ENCODE measurements at regions not wholly inside any gene's neighbourhood (a gene's known extent, or its start where the extent isn't known, plus 50 kb on each side); places are given as distances from the start of the nearest gene placed in this dataset.

DNA sequence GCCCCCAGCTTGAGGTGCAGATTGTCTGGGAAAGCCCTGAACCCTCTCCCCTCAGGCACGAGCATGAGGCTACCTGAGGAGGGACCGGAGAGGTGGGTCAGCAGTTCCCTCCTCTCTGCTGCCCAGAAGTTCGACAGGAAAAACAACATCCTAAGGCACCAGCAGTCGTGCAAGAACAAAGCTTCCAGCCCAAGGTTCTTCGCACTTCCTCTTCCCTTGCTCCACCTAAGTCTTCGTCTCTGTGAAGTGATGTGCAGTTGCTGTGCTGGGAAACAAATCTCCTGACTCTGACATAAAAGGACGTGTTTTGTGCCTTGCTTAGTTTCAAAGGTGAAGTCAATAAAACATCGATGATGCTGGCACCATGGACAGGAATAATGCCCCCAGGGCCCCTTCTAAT, 173.3 kb downstream of the USP12 start:
- FAIRE-seq: no peak
- no peak for TF ChIP-seq CTCF (IDR thresholded peaks at IDR 0.05; ENCODE audit: insufficient read depth, missing control alignments)
- DNase-seq (ENCODE audit: insufficient read length, low spot score): no peak

- FAIRE-seq (no peak), DNase-seq (ENCODE audit: insufficient read length, low spot score) (no peak)
- TF ChIP-seq CTCF (IDR thresholded peaks at IDR 0.05; ENCODE audit: insufficient read depth, missing control alignments): no peak
These were observed 174.5 kb downstream of the USP12 start for GRCh38 chr13:26996965-26997752.

GRCh38 chr13:26995159-26995558, 176.5 kb downstream of the USP12 start:
- no peak for TF ChIP-seq CTCF (IDR thresholded peaks at IDR 0.05; ENCODE audit: insufficient read depth, missing control alignments)
- FAIRE-seq (no peak), DNase-seq (ENCODE audit: insufficient read length, low spot score) (no peak)

DNA sequence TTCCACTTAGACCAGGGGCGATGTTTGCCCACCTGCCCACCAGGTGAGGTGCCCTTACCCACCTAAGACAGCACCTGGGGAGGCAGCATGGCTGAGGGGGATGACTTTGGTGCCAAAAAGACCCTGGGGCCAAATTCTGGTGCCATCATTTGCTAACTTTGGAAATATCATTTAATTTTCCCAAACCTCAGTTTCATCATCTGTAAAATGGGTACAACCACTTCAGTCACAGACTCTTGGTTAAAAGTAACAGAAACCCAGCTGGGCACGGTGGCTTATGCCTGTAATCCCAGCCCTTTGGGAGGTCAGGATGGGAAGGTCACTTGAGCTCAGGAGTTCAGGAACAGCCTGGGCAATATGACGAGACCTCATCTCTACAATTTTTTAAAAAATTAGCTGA, 177.8 kb downstream of the USP12 start:
- no peak for DNase-seq (ENCODE audit: insufficient read length, low spot score)
- no peak for FAIRE-seq
- no peak for TF ChIP-seq CTCF (IDR thresholded peaks at IDR 0.05; ENCODE audit: insufficient read depth, missing control alignments)

GRCh38 chr13:26992951-26993719, 178.5 kb downstream of the USP12 start:
- DNase-seq (ENCODE audit: insufficient read length, low spot score): no peak
- no peak for TF ChIP-seq CTCF (IDR thresholded peaks at IDR 0.05; ENCODE audit: insufficient read depth, missing control alignments)

DNA sequence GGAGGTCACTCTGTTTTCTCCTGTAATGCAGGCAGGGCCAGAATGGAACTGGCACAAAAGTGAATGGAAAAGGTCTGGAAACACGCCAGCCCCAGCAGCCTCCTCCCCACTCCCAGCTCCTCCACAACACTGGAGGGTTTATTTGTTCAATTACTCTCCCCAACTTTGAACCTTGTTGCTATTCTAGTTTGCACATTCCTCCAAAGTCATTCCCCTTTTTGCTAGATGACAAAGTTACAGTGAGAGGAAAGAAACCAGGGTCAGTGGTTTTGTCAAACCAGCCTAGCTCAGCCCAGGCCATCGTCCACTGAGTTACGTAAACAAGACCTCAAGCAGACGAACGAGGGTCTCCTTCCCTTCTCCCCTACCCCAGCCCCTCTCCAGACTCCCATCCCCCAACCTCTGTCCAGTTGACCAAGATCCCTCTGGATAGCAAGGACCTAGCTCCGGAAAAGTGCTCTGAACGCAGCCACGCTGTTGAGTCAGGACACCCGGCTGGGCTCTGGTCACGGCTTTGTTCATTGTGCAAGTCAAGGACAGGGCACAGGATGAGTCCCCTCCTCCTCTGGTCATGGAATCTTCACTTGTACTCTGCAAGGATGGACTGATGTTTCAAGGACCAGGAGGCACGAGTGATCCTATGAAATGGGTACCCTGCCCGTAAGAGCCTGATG, 180.0 kb downstream of the USP12 start:
- no peak for DNase-seq (ENCODE audit: insufficient read length, low spot score)
- no peak for TF ChIP-seq CTCF (IDR thresholded peaks at IDR 0.05; ENCODE audit: insufficient read depth, missing control alignments)
- no peak for FAIRE-seq

More at GRCh38 chr13:26992951-26993719, 178.5 kb downstream of the USP12 start:
- no peak for FAIRE-seq

All from D721Med (cell line).